Loucy (cell line): ENCODE measurements at regions not wholly inside any gene's neighbourhood (a gene's known extent, or its start where the extent isn't known, plus 50 kb on each side); places are given as distances from the start of the nearest gene placed in this dataset.

Experiments
- H2AFZ ChIP-seq: fragments of 200-600 bp; sonication (generic); 2 replicates; pipeline ENCODE4 v1.6.0; 2016; ENCODE audit warnings: antibody characterized with exemption, mild to moderate bottlenecking, low read length, moderate library complexity
- H3F3A ChIP-seq: fragments of 200-600 bp; 2 replicates; pipeline ENCODE4 v1.6.0; 2016; ENCODE audit warnings: antibody characterized with exemption, low read depth, mild to moderate bottlenecking
- H3K27me3 ChIP-seq: fragments of 200-600 bp; sonication (generic); 2 replicates; pipeline ENCODE4 v1.6.1; 2014; ENCODE audit warnings: low read length, mild to moderate bottlenecking; ENCODE audit not compliant: insufficient read depth, poor library complexity, severe bottlenecking
- H3K36me3 ChIP-seq: fragments of 200-600 bp; sonication (generic); 2 replicates; pipeline ENCODE4 v1.6.1; 2016; ENCODE audit warnings: low read length; ENCODE audit not compliant: insufficient read depth
- H3K4me1 ChIP-seq: fragments of 200-600 bp; sonication (generic); 2 replicates; pipeline ENCODE4 v1.5.1; 2014; ENCODE audit warnings: low read length, mild to moderate bottlenecking; ENCODE audit not compliant: insufficient read depth, poor library complexity, severe bottlenecking
- H3K4me2 ChIP-seq: fragments of 200-600 bp; sonication (generic); 2 replicates; pipeline ENCODE4 v1.6.0; 2014; ENCODE audit warnings: antibody characterized with exemption, low read length, low read depth, mild to moderate bottlenecking; ENCODE audit not compliant: poor library complexity, severe bottlenecking
- H3K4me3 ChIP-seq: fragments of 200-600 bp; sonication (generic); 2 replicates; pipeline ENCODE4 v1.5.1; 2014; ENCODE audit warnings: low read length, mild to moderate bottlenecking, mixed read lengths; ENCODE audit not compliant: poor library complexity, severe bottlenecking
- H3K79me2 ChIP-seq: fragments of 200-600 bp; sonication (generic); 2 replicates; pipeline ENCODE4 v1.6.1; 2014; ENCODE audit warnings: low read length; ENCODE audit not compliant: insufficient read depth
- H3K9ac ChIP-seq: fragments of 200-600 bp; sonication (generic); 2 replicates; pipeline ENCODE4 v1.6.0; 2014; ENCODE audit warnings: mild to moderate bottlenecking, low read depth, low read length, moderate library complexity; ENCODE audit not compliant: poor library complexity, severe bottlenecking
- H3K9me2 ChIP-seq: fragments of 200-600 bp; sonication (generic); replicated peaks from 2 replicates; pipeline ENCODE4 v1.6.1; 2016; ENCODE audit warnings: low read depth, low read length, mixed read lengths
- H3K9me3 ChIP-seq: fragments of 200-600 bp; sonication (generic); 2 replicates; pipeline ENCODE4 v1.6.1; 2014; ENCODE audit warnings: mild to moderate bottlenecking, antibody characterized with exemption, low read length, low read depth; ENCODE audit not compliant: insufficient read depth
- H4K20me1 ChIP-seq: fragments of 200-600 bp; sonication (generic); 2 replicates; pipeline ENCODE4 v1.6.0; 2014; ENCODE audit warnings: antibody characterized with exemption, low read length, mild to moderate bottlenecking; ENCODE audit not compliant: insufficient read depth, poor library complexity, severe bottlenecking
- EZH2phosphoT487 ChIP-seq: fragments of 200-600 bp; IDR thresholded peaks from 2 replicates; pipeline ENCODE4 v1.6.1; 2018; ENCODE audit warnings: antibody characterized with exemption, mild to moderate bottlenecking, moderate library complexity, borderline replicate concordance
- TF ChIP-seq, protein P1 (sequence below): fragments of 200-600 bp; sonication (generic); conservative IDR thresholded peaks from 2 replicates; pipeline ENCODE4 v1.5.1; 2014; ENCODE audit warnings: mild to moderate bottlenecking, antibody characterized with exemption, low read length

DNA sequence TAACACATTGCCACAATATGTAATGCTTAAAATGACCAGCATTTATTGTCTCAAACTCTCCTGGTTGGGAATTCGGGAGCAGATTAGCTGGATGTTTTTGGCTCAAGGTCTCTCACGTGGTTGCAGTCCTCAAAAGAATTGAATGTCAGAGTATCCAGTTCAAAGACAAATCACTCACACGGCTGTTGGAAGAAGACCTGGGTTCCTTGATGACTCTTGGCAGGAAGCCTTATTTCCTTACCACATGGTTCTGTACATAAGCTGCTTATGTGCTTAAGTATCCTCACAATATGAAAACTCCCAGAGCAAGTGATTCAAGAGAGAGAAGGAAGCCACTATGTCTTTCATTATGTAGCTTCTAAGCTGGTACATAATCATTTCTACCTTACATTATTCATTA is 230.3 kb upstream of the PTPRD start:
- no peaks in the 10 kb centered on the region for H3K9me3 ChIP-seq
- no peaks in the 10 kb centered on the region for H3K4me1 ChIP-seq
- no peaks in the 10 kb centered on the region for H3F3A ChIP-seq
- H4K20me1 ChIP-seq, result no peaks in the 10 kb centered on the region
- TF ChIP-seq, protein P1, sequence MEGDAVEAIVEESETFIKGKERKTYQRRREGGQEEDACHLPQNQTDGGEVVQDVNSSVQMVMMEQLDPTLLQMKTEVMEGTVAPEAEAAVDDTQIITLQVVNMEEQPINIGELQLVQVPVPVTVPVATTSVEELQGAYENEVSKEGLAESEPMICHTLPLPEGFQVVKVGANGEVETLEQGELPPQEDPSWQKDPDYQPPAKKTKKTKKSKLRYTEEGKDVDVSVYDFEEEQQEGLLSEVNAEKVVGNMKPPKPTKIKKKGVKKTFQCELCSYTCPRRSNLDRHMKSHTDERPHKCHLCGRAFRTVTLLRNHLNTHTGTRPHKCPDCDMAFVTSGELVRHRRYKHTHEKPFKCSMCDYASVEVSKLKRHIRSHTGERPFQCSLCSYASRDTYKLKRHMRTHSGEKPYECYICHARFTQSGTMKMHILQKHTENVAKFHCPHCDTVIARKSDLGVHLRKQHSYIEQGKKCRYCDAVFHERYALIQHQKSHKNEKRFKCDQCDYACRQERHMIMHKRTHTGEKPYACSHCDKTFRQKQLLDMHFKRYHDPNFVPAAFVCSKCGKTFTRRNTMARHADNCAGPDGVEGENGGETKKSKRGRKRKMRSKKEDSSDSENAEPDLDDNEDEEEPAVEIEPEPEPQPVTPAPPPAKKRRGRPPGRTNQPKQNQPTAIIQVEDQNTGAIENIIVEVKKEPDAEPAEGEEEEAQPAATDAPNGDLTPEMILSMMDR, result no peak
- no peak for TF ChIP-seq EZH2phosphoT487
- H3K4me2 ChIP-seq, result no peak overlapping the region
- no peak overlapping the region for H2AFZ ChIP-seq
- no peak overlapping the region for H3K4me3 ChIP-seq
- no peaks in the 10 kb centered on the region for H3K79me2 ChIP-seq
- no peaks in the 10 kb centered on the region for H3K9me2 ChIP-seq
- H3K9ac ChIP-seq, result no peak overlapping the region
- H3K36me3 ChIP-seq, result no peaks in the 10 kb centered on the region
- H3K27me3 ChIP-seq, result no peaks in the 10 kb centered on the region

DNA sequence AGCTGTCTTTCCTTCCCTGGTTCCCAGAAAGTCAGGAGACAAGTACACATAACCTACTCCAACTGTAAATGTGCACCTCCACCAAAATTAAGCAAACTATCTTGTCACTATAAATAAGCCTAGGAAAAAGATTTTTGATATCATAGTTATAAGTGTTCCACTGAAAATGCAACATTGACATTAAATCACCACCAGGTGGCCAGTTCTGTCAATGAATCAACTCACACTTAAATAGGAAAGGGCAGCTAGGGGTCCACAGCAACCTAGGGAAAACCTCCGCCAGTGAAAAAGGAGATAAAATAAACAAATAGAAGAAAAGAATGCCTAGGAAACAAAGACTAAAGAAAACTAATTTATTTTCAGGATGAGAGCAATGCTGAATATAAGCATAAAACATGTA is 243.0 kb upstream of the PTPRD start:
- H3F3A ChIP-seq, result no peaks in the 10 kb centered on the region
- TF ChIP-seq, protein P1, result peak; percentile 59
- TF ChIP-seq EZH2phosphoT487, result no peak
- no peaks in the 10 kb centered on the region for H3K4me1 ChIP-seq
- H2AFZ ChIP-seq, result no peak overlapping the region
- no peaks in the 10 kb centered on the region for H3K79me2 ChIP-seq
- H3K9me2 ChIP-seq, result no peaks in the 10 kb centered on the region
- no peak overlapping the region for H3K9ac ChIP-seq
- H4K20me1 ChIP-seq, result no peaks in the 10 kb centered on the region
- H3K4me3 ChIP-seq, result no peak overlapping the region
- no peaks in the 10 kb centered on the region for H3K9me3 ChIP-seq
- no peak overlapping the region for H3K4me2 ChIP-seq
- no peaks in the 10 kb centered on the region for H3K27me3 ChIP-seq
- no peaks in the 10 kb centered on the region for H3K36me3 ChIP-seq

DNA sequence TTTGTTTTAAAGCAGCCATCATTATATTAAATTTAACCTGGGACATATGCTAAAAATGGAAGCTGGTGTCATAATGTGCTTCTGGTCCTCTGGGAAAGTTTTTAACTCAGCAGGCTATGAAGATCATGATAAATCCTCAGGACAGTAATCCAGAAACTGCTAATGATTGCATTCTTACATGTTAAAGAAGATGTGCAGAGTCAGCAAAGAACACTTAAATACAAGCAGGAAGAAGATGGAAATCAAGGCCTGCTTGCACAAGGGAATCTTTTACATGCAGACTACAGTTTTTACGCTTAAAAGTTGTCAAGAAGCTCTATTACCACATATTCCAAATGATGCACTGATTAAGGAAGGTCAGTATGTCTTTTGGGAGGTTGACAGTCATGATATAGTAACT is 246.0 kb upstream of the PTPRD start:
- Histone ChIP-seq H3K4me2 (peak overlapping the region; percentile 29), H3F3A (no peaks in the 10 kb centered on the region), H4K20me1 (no peaks in the 10 kb centered on the region), H2AFZ (0 out of 2 replicates have a peak overlapping the region, but pooled peaks have one; percentile 19), H3K36me3 (no peaks in the 10 kb centered on the region), H3K27me3 (no peaks in the 10 kb centered on the region), H3K9me2 (no peaks in the 10 kb centered on the region), H3K79me2 (no peaks in the 10 kb centered on the region), H3K9ac (no peak overlapping the region), H3K4me3 (no peak overlapping the region), H3K4me1 (no peaks in the 10 kb centered on the region), H3K9me3 (no peaks in the 10 kb centered on the region)
- TF ChIP-seq EZH2phosphoT487, result no peak
- TF ChIP-seq, protein P1, result no peak
